ENCODE measurements at regions not wholly inside any gene's neighbourhood (a gene's known extent, or its start where the extent isn't known, plus 50 kb on each side); places are given as distances from the start of the nearest gene placed in this dataset.

DNA sequence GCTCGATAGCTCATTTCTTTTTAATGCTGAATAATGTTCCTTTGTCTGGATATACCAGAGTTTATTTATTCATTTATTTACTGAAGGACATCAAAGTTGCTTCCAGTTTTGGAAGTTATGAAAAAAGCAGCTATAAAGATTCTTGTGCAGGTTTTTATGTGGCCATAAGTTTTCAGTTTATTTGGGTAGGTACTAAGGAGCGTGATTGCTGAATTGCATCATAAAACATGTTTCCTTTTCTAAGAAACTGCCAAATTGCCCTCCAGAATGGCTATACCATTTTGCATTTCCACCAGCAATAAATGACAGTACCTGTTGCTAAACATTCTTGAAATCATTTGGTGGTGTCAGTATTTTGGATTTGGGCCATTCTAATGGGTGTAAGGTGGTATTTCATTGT, 1067.7 kb upstream of the SPRY2 start:
- no peak overlapping the region for H3K4me3 ChIP-seq (ENCODE audit: low read depth, low read length)
- TF ChIP-seq, protein P1, sequence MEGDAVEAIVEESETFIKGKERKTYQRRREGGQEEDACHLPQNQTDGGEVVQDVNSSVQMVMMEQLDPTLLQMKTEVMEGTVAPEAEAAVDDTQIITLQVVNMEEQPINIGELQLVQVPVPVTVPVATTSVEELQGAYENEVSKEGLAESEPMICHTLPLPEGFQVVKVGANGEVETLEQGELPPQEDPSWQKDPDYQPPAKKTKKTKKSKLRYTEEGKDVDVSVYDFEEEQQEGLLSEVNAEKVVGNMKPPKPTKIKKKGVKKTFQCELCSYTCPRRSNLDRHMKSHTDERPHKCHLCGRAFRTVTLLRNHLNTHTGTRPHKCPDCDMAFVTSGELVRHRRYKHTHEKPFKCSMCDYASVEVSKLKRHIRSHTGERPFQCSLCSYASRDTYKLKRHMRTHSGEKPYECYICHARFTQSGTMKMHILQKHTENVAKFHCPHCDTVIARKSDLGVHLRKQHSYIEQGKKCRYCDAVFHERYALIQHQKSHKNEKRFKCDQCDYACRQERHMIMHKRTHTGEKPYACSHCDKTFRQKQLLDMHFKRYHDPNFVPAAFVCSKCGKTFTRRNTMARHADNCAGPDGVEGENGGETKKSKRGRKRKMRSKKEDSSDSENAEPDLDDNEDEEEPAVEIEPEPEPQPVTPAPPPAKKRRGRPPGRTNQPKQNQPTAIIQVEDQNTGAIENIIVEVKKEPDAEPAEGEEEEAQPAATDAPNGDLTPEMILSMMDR (IDR thresholded peaks at IDR 0.05; ENCODE audit: low read depth, low read length): no peak

DNA sequence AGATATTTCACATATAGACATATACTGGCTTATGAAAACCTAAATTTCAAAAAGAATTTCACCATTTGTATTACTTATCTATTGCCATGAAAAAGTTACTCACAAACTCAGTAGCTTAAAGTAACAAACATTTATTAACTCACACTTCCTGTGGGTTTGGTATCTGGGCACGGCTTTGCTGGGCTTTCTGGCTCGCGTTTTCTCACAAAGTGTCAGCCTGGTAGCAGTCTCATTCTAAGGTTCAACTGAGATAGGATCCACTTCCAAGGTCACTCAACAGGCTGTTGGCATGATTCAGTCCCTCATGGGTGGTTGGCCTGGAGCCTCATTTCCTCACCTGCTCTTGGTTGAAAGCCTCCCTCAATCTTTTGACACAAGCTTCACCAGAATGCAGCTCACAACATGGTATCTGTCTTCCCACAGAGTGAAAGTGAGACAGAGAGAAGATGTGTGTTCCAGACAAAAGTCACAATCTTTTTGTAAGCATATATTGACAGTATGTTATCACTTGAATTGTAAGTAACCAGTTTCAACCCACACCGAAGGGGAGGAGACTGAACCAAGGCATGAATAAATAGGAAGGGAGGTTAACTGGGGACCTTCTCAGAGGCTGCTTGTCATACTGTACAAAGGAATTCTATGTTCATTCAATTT, 1065.8 kb upstream of the SPRY2 start:
- TF ChIP-seq, protein P1 (IDR thresholded peaks at IDR 0.05; ENCODE audit: low read depth, low read length): no peak
- no peak overlapping the region for H3K4me3 ChIP-seq (ENCODE audit: low read depth, low read length)

DNA sequence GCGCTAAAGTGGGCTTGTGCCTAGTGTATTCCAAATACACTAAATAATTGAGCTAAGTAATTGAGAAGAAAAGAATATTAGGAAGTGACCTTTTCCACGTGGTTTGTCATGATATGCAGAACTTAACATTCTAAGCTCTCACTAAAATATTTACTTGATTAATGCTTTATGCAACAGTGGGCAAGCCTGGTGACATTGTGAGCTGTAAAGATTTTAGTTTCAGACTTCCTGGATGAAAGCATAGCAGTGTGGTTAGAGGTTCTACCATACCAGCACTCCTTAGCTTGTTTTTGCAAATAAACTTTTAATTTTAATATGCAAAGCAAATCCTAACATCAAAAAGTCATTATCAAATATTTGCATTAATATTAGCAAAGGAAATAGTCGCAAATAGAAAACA, 1065.1 kb upstream of the SPRY2 start:
- H3K4me3 ChIP-seq (ENCODE audit: low read depth, low read length): no peak overlapping the region
- TF ChIP-seq, protein P1 (IDR thresholded peaks at IDR 0.05; ENCODE audit: low read depth, low read length): no peak

DNA sequence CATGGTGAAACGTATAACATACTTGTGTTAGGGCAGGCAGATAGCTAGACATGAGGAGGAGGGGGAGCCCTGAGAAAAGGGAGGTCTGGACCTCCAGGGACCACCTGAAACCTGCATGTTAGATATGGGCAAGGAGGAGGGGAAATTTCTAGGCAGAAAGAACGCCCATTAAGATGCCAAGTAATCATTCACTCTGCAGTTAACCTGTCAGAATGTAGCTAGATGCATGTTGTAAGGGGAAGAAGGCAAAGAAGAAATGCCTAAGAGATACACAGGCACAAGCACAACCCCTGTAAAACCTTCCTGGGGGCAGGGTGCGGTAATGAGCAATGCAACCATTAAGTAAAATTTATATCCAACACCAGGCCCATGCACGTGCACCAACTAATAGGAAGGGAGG, 1055.3 kb upstream of the SPRY2 start:
- H3K4me3 ChIP-seq (ENCODE audit: low read depth, low read length): no peak overlapping the region
- TF ChIP-seq, protein P1 (IDR thresholded peaks at IDR 0.05; ENCODE audit: low read depth, low read length): no peak

DNA sequence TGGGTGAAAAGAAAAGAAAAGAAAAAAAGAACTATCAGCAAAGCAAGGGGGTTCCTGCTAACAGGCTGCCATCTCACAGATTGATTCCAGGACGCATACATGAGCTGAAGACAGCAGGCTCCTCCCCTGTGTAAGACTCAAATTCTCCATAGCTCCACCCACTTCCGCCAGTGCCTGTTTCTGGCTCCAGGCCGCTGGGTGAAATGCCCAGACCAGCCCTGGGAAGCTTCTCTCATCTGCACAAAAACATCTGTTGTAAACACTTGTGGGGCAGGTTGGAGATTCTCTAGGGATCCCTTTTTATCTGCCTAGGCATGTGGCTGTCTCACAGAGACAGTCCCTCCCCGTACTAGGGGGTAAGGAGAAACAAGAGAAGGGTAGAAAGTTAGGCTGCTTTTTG, 1054.4 kb upstream of the SPRY2 start:
- H3K4me3 ChIP-seq (ENCODE audit: low read depth, low read length): no peak overlapping the region
- TF ChIP-seq, protein P1 (IDR thresholded peaks at IDR 0.05; ENCODE audit: low read depth, low read length): no peak

DNA sequence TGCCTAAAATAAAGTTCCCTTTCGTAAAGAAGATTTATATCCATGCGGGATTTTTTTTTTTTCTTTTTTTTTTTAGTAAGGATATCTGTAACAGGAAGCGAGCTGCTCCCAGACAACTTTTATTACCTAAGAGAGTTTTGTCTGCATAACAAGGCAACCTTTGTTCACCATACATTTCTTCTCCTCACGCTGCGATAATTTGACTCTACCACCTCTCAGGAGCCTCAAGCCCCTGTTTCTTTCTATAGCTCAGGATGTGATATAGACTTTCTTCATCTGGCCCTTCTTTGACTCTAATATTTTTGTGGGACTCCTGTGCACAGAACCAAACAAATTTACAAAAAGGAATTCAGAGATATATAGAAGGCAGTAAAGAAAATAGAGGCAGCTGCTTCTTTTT, 1053.7 kb upstream of the SPRY2 start:
- TF ChIP-seq, protein P1 (IDR thresholded peaks at IDR 0.05; ENCODE audit: low read depth, low read length): no peak

DNA sequence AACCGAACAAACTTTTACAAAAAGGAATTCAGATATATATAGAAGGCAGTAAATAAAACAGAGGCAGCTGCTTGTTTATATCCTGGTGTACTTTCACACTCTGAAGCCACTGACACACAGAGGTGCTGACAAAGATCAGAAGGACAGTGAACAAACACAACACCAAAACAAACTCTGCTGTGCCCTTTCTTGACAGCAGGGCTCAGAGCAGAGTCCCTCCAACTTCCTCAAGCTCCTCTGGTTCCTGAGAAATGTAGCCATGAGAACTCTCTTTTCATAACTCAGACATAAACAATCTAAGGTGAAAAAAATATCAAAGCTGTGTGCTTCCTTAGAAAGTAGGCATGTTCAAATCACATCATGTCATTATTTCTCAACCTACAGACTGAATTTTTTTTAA, 1052.8 kb upstream of the SPRY2 start:
- TF ChIP-seq, protein P1 (IDR thresholded peaks at IDR 0.05; ENCODE audit: low read depth, low read length): no peak
- H3K4me3 ChIP-seq (ENCODE audit: low read depth, low read length): no peak overlapping the region

More for the DNA sequence above, 1053.7 kb upstream of the SPRY2 start:
- no peak overlapping the region for H3K4me3 ChIP-seq (ENCODE audit: low read depth, low read length)

Measured in WI38 (cell line).